T-helper 2 cell (primary cell): ENCODE measurements at regions not wholly inside any gene's neighbourhood (a gene's known extent, or its start where the extent isn't known, plus 50 kb on each side); places are given as distances from the start of the nearest gene placed in this dataset.

ENCODE experiments used
- DNase-seq, 5 experiments: peaks; one replicate each; pipeline versions ENCODE4 v3.0.0 to v3.0.0-alpha.2; 2012 to 2022

- DNase-seq, result no peak
Observed at GRCh38 chr12:4191642-4192041, 81.9 kb upstream of the CCND2 start.

DNA sequence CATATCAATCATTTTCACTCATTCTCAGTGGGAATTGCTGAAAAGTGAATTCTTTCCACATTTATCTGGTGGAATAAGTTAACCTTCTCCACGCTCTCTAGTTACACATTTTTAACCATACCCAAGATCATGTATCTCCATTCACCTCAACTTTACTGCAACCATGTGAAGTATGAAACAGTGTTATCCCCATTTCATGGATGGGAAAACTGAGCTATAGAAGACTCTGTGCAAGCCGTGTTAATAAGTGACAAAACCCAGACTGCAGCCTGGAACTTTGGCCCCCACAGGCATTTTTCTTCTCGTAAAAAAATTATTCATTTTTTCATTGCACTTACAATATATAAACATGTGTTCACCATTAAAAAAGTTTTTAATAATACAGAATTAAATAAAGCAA is 82.4 kb upstream of the CCND2 start:
- no peak for DNase-seq

- DNase-seq, result no peak
Observed at GRCh38 chr12:4190366-4191063, 83.0 kb upstream of the CCND2 start.

- no peak for DNase-seq
Observed at GRCh38 chr12:4189721-4190120, 83.8 kb upstream of the CCND2 start.

- DNase-seq, result no peak
Observed at GRCh38 chr12:4187916-4188315, 85.6 kb upstream of the CCND2 start.

- DNase-seq, result peak in 1 of 5 experiments; percentile 18
Observed at GRCh38 chr12:4187315-4187714, 86.2 kb upstream of the CCND2 start.

GRCh38 chr12:4178424-4179170 is 95.0 kb upstream of the CCND2 start:
- DNase-seq, result peak in 1 of 5 experiments; percentile 84

DNA sequence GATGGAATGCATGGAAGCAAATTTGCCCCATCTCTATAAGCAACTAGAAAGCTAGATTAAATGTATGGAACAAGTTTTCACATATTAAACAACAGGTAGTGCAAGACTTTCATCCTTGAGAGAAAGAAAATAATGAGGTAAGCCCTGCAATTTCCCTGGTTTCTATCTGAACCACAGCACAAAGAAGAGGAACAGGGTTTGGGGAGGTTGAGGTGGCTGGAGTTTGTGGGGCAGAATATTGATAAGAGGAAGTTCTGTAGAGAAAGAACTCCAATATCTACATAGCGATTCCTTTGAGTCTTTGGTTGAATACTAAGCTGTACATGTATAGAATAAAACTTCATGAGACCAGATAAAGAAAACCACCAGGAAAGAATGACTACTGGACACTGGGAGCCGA is 96.3 kb upstream of the CCND2 start:
- no peak for DNase-seq

DNA sequence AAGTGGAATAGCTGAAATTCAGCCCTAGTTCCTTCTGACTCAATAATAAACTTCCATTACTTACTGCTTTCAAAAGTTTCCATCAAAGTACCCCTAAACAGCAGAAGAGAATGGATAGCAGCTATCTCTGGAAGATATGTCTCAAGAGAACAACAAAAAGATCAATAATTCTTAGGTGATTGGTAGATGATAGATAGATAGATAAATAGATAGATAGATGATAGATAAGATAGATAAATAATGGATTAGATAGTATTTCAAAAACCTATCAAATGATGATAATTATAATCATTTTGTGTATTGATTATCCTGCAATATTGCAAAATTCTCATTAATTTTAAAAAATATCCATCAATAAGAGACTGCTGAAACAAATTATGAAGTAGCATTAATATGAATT is 97.4 kb upstream of the CCND2 start:
- DNase-seq, result no peak

GRCh38 chr12:4174417-4174816 is 99.1 kb upstream of the CCND2 start:
- no peak for DNase-seq

GRCh38 chr12:4172999-4173398 is 100.6 kb upstream of the CCND2 start:
- no peak for DNase-seq

- no peak for DNase-seq
Observed at GRCh38 chr12:4171742-4172141, 101.8 kb upstream of the CCND2 start.

DNA sequence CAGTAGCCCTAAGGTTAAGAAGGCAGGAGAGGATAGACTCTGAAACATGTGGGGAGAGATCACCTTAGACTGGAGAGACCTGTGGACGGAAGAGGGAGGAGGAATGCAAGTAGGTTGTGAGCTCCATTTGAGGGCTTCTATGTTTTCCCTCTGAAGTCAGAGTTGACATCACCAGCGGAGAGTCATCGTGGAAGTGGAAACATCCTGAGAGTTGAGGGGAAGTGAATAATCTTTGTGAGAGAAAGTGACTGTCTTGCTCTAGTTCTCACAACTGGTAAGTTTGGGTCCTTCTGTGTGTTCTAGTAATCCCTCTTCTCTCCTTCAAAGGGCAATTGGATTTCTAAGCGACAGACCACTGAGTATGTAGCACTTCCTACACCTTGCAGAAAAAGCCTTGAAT is 103.6 kb upstream of the CCND2 start:
- DNase-seq, result no peak

DNA sequence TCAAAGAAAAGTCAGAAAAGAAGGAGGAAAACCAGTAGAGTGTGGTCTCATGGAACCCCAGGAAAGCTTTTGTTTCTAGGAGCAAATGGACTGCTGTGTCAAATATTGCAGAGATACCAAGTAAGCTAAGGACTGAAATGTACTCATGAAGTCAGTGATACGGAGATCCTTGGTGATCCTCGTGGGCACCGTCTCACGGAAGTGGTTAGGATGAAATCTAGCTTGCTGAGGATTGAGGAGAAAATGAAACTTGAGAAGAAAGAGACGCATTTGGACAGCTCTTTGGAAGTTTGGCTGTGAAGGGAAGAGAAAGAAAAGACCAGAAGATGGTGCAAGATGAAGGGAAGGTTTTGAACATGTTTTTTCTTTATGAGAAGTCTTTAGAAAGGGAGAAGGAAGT is 104.0 kb upstream of the CCND2 start:
- DNase-seq, result no peak

GRCh38 chr12:4168036-4168435 is 105.5 kb upstream of the CCND2 start:
- DNase-seq, result no peak

- peak in 4 of 5 experiments; percentile 23 to 85 (median 42) for DNase-seq
Observed at GRCh38 chr12:4164559-4165558, 108.7 kb upstream of the CCND2 start.

DNA sequence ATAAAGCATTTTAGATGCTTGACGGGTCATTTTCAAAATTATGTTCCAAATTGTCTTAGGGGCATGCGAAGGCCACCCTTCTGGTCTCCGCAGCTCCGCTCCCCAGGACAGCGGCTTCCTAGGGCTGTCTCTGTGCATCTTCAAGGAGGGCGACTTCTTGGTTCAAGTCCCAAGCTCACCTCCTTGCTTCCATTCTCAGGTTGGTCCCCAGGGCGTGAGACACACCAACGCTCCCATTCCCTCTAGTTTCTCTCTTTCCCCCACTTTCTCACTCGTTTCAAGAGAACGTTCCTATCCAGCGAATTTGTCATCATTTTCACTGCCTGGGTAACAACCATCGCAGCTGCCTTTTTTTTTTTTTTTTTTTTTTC is 109.4 kb upstream of the CCND2 start:
- DNase-seq, result no peak

GRCh38 chr12:4161718-4162117 is 111.8 kb upstream of the CCND2 start:
- no peak for DNase-seq

- peak in 1 of 5 experiments; percentile 94 for DNase-seq
Observed at GRCh38 chr12:4160314-4161040, 113.1 kb upstream of the CCND2 start.

DNA sequence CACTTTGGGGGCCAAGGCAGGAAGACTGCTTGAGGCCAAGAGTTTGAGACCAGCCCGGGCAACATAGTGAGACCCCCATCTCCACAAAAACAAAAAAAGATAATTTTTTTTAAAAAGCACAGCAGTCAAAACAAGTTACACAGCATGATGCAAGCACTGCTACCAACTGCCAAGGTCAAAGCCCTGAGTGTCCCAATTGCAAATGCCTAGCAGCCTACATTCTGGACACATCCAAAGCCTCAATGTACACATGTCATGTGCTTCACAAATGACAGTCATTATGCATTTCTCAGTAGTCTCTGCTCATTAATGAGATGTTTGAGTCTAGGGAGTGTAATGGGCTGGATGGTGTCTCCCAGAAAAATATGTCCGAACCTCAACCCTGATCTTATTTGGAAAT is 113.7 kb upstream of the CCND2 start:
- DNase-seq, result peak in 1 of 5 experiments; percentile 46

GRCh38 chr12:4158306-4158705 is 115.3 kb upstream of the CCND2 start:
- no peak for DNase-seq

- DNase-seq, result no peak
Observed at GRCh38 chr12:4157122-4157521, 116.4 kb upstream of the CCND2 start.

GRCh38 chr12:4156317-4156716 is 117.2 kb upstream of the CCND2 start:
- no peak for DNase-seq
